ENCODE measurements at regions not wholly inside any gene's neighbourhood (a gene's known extent, or its start where the extent isn't known, plus 50 kb on each side); places are given as distances from the start of the nearest gene placed in this dataset.

DNA sequence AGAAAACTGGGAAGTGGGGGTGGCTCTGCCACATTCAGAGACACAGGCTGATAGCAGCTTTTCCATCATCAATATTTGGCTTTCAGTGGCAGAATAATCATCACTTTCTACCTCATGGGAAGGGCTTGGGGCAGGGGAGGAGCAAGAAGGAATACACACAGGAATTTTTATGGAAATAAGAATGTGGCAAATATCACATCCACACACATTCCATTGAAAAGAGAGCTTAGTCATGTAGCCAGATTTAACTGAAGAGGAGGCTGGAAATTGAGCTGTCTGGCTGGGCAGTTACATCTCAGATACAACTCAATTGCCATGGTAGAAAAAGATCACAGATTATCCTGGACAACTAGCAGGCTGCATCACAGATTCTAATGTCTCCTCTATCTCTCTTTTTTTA, 1474.0 kb upstream of the ACVR2A start:
- H3K4me1 ChIP-seq (ENCODE audit: control insufficient read depth in 1 of 2, insufficient read depth in 1 of 2, low read depth in 1 of 2, low read length in 1 of 2) = no peaks in the 10 kb centered on the region
- no peaks in the 10 kb centered on the region for H3K27me3 ChIP-seq
- no peaks in the 10 kb centered on the region for H3K36me3 ChIP-seq
- H3K4me3 ChIP-seq (ENCODE audit: low read depth in 1 of 2, low read length in 1 of 2) = no peak overlapping the region
- no peaks in the 10 kb centered on the region for H3K9me3 ChIP-seq
- TF ChIP-seq, protein P1, sequence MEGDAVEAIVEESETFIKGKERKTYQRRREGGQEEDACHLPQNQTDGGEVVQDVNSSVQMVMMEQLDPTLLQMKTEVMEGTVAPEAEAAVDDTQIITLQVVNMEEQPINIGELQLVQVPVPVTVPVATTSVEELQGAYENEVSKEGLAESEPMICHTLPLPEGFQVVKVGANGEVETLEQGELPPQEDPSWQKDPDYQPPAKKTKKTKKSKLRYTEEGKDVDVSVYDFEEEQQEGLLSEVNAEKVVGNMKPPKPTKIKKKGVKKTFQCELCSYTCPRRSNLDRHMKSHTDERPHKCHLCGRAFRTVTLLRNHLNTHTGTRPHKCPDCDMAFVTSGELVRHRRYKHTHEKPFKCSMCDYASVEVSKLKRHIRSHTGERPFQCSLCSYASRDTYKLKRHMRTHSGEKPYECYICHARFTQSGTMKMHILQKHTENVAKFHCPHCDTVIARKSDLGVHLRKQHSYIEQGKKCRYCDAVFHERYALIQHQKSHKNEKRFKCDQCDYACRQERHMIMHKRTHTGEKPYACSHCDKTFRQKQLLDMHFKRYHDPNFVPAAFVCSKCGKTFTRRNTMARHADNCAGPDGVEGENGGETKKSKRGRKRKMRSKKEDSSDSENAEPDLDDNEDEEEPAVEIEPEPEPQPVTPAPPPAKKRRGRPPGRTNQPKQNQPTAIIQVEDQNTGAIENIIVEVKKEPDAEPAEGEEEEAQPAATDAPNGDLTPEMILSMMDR (IDR thresholded peaks at IDR 0.05) = no peak
- no peak overlapping the region for H3K27ac ChIP-seq

DNA sequence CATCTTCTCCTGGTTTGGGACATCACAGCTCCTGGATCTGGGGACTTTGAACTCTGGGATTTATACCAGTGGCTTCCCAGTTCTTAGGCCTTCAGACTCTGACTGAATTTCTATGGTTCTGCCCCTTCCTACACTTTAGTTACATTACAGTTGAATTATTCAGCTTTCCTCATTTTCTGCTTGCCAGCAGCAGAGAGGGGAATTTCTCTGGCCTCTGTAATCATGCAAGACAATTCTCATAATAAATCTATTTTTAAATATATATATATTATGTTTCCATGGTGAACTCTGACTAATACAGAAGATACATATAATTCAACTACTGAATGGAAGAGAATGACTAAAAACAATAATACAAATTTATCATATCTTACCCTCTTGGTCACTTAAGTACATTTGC, 1478.6 kb upstream of the ACVR2A start:
- Histone ChIP-seq H3K4me1 (ENCODE audit: control insufficient read depth in 1 of 2, insufficient read depth in 1 of 2, low read depth in 1 of 2, low read length in 1 of 2) (no peaks in the 10 kb centered on the region), H3K4me3 (ENCODE audit: low read depth in 1 of 2, low read length in 1 of 2) (no peak overlapping the region), H3K36me3 (no peaks in the 10 kb centered on the region), H3K27ac (no peak overlapping the region), H3K27me3 (no peaks in the 10 kb centered on the region), H3K9me3 (no peaks in the 10 kb centered on the region)
- TF ChIP-seq, protein P1 (IDR thresholded peaks at IDR 0.05) = no peak

DNA sequence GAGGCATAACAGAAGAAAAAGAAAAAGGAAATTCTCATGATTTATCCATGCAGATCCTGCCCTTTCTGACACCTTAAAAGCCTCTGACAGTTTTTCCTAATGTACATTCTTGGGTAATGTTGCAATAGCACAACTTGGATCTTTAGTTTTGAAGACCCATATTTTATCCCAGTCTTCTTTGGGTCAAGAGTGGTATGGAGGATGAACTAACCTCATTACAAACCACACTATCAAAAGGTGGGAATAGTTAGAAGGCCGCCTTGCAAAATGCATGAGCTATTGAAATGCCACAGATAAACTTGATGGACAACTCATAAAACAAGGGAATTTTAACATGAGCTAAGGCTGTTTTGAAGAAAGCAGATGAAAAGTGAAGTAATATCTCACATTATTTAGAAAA, 1479.8 kb upstream of the ACVR2A start:
- TF ChIP-seq, protein P1 (IDR thresholded peaks at IDR 0.05) = no peak

DNA sequence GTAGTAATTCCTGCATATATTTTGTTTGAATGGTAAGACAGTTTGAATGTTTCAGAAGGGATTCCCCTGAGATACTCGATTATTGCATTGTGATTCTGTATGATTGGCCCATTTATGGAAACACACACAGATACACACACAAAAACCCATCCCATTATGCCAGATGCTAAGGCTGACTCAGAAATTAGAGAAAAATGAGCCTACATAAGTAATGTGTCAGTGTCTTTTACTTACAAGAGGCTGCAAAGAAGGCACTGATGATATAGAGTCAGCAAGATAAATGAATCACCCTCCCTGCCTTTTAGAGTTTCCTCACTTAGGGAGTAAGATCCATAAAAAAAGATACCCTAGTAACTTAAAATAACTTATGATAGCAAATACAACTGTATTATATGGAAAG, 1481.1 kb upstream of the ACVR2A start:
- Histone ChIP-seq H3K9me3 (no peaks in the 10 kb centered on the region), H3K4me1 (ENCODE audit: control insufficient read depth in 1 of 2, insufficient read depth in 1 of 2, low read depth in 1 of 2, low read length in 1 of 2) (no peaks in the 10 kb centered on the region), H3K27me3 (no peaks in the 10 kb centered on the region), H3K27ac (no peak overlapping the region), H3K36me3 (no peaks in the 10 kb centered on the region), H3K4me3 (ENCODE audit: low read depth in 1 of 2, low read length in 1 of 2) (no peak overlapping the region)
- TF ChIP-seq, protein P1 (IDR thresholded peaks at IDR 0.05) = no peak

More for the DNA sequence above, 1479.8 kb upstream of the ACVR2A start:
- no peaks in the 10 kb centered on the region for H3K36me3 ChIP-seq
- H3K27me3 ChIP-seq = no peaks in the 10 kb centered on the region
- H3K9me3 ChIP-seq = no peaks in the 10 kb centered on the region
- no peak overlapping the region for H3K4me3 ChIP-seq (ENCODE audit: low read depth in 1 of 2, low read length in 1 of 2)
- no peaks in the 10 kb centered on the region for H3K4me1 ChIP-seq (ENCODE audit: control insufficient read depth in 1 of 2, insufficient read depth in 1 of 2, low read depth in 1 of 2, low read length in 1 of 2)
- no peak overlapping the region for H3K27ac ChIP-seq

DNA sequence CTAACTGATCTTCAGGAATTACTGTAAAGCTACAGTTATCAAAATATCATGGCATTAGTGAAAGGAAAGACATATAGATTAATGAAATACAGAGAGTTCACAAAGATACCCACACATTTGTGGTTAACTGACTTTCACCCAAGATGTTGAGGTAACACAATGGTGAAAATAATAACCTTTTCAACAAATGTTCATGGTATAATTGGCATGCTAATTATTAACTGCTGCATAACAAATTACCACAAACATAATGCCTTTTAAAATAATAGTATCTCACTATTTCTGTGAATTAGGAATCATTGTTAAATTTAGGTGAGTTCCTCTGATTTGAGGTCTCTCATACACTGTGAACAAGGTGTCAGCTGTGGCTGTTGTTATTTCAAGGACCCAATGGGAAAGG, 1493.1 kb upstream of the ACVR2A start:
- no peaks in the 10 kb centered on the region for H3K9me3 ChIP-seq
- no peaks in the 10 kb centered on the region for H3K36me3 ChIP-seq
- H3K27me3 ChIP-seq = no peaks in the 10 kb centered on the region
- no peak overlapping the region for H3K27ac ChIP-seq
- H3K4me3 ChIP-seq (ENCODE audit: low read depth in 1 of 2, low read length in 1 of 2) = no peak overlapping the region
- TF ChIP-seq, protein P1 (IDR thresholded peaks at IDR 0.05) = no peak
- H3K4me1 ChIP-seq (ENCODE audit: control insufficient read depth in 1 of 2, insufficient read depth in 1 of 2, low read depth in 1 of 2, low read length in 1 of 2) = no peaks in the 10 kb centered on the region

DNA sequence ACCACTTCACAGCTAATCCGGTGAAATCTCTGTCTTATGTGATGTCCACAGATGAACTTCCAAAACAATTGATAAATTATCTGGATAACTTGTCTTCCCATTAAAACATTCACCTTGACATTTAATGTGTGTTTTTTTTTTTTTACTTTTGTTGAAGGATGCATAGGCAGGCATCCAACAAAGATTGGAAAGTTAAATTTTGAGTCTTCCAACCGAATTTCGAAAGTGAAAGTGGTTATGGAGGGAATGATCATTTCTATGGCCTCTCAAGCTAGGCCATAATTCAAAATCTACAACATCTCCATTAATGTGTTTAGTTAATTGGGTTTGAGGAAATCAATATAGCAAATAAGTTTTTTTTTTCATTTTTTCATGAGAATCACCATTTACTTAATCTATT, 1495.5 kb upstream of the ACVR2A start:
- Histone ChIP-seq H3K36me3 (no peaks in the 10 kb centered on the region), H3K27ac (no peak overlapping the region), H3K27me3 (no peaks in the 10 kb centered on the region), H3K4me1 (ENCODE audit: control insufficient read depth in 1 of 2, insufficient read depth in 1 of 2, low read depth in 1 of 2, low read length in 1 of 2) (no peaks in the 10 kb centered on the region), H3K4me3 (ENCODE audit: low read depth in 1 of 2, low read length in 1 of 2) (no peak overlapping the region), H3K9me3 (no peaks in the 10 kb centered on the region)
- TF ChIP-seq, protein P1 (IDR thresholded peaks at IDR 0.05) = no peak

Data from neutrophil (primary cell).